GM18519 (cell line): ENCODE measurements at regions not wholly inside any gene's neighbourhood (a gene's known extent, or its start where the extent isn't known, plus 50 kb on each side); places are given as distances from the start of the nearest gene placed in this dataset.

Source experiments
- ATAC-seq: cut with Tn5 transposase; IDR thresholded peaks from one replicate; pipeline ENCODE4 v1.9.1; 2021; ENCODE audit warnings: mild to moderate bottlenecking, moderate library complexity; ENCODE audit not compliant: unreplicated experiment, low FRiP score

- ATAC-seq = no peak
These were observed 165.2 kb downstream of the TMEM38B start for GRCh38 chr9:105859428-105860091.

GRCh38 chr9:105860516-105860915 lies 166.2 kb downstream of the TMEM38B start:
- ATAC-seq = no peak

GRCh38 chr9:105861972-105862371 lies 167.6 kb downstream of the TMEM38B start:
- ATAC-seq = no peak

GRCh38 chr9:105864248-105864898 lies 170.0 kb downstream of the TMEM38B start:
- no peak for ATAC-seq

GRCh38 chr9:105865285-105865684 lies 170.9 kb downstream of the TMEM38B start:
- no peak for ATAC-seq

- ATAC-seq = no peak
These were observed 177.2 kb downstream of the TMEM38B start for GRCh38 chr9:105871540-105871939.

- no peak for ATAC-seq
These were observed 179.5 kb downstream of the TMEM38B start for GRCh38 chr9:105873801-105874200.

GRCh38 chr9:105877721-105878120 lies 183.4 kb downstream of the TMEM38B start:
- no peak for ATAC-seq

GRCh38 chr9:105879181-105879580 lies 184.8 kb downstream of the TMEM38B start:
- ATAC-seq = no peak

GRCh38 chr9:105880517-105880916 lies 186.2 kb downstream of the TMEM38B start:
- ATAC-seq = no peak

- ATAC-seq = no peak
These were observed 186.7 kb downstream of the TMEM38B start for GRCh38 chr9:105881021-105881420.

GRCh38 chr9:105881654-105882349 lies 187.5 kb downstream of the TMEM38B start:
- peak; percentile 44 for ATAC-seq

GRCh38 chr9:105883847-105884246 lies 189.5 kb downstream of the TMEM38B start:
- peak; percentile 95 for ATAC-seq

GRCh38 chr9:105884416-105884815 lies 190.1 kb downstream of the TMEM38B start:
- ATAC-seq = no peak

GRCh38 chr9:105886136-105886535 lies 191.8 kb downstream of the TMEM38B start:
- no peak for ATAC-seq

- no peak for ATAC-seq
These were observed 193.3 kb downstream of the TMEM38B start for GRCh38 chr9:105887679-105888078.

- ATAC-seq = no peak
These were observed 195.9 kb downstream of the TMEM38B start for GRCh38 chr9:105890046-105890822.

- ATAC-seq = no peak
These were observed 205.8 kb downstream of the TMEM38B start for GRCh38 chr9:105900123-105900522.

- ATAC-seq = peak; percentile 65
These were observed 207.3 kb downstream of the TMEM38B start for GRCh38 chr9:105901514-105902109.

GRCh38 chr9:105908069-105908468 lies 213.7 kb downstream of the TMEM38B start:
- no peak for ATAC-seq
